H1 (cell line): ENCODE measurements at regions not wholly inside any gene's neighbourhood (a gene's known extent, or its start where the extent isn't known, plus 50 kb on each side); places are given as distances from the start of the nearest gene placed in this dataset.

Experiments used
- CTCF ChIA-PET: fragments of 300-600 bp; sonication (Branson Sonifier 250); formaldehyde crosslinking; loops from one replicate; lab custom pipeline; 2021; ENCODE audit not compliant: partially characterized antibody; lab: Charles Lee
- POLR2A ChIA-PET: fragments of 300-600 bp; sonication (Branson Sonifier 250); formaldehyde crosslinking; loops from one replicate; lab custom pipeline; 2021; ENCODE audit warnings: inconsistent platforms; ENCODE audit not compliant: partially characterized antibody; lab: Charles Lee
- DNase-seq, 2 experiments: peaks; one replicate each; pipeline versions ENCODE4 v3.0.0 to v3.0.0-alpha.2; 2010 to 2022; ENCODE audit warnings: low spot score in 2 of 2, low read depth in 1 of 2, mixed read lengths in 1 of 2
- FAIRE-seq: peaks from 2 replicates; lab custom pipeline; 2011; peaks lifted over from hg19 to GRCh38; lab: Jason Lieb, UNC
- H2AFZ ChIP-seq: 2 replicates; pipeline ENCODE4 v1.8.1; 2012; ENCODE audit warnings: low read length, inconsistent platforms
- H2AK5ac ChIP-seq: 2 replicates; pipeline ENCODE4 v1.6.1; 2013; ENCODE audit warnings: low read depth, low read length
- H2BK120ac ChIP-seq: replicated peaks from 2 replicates; pipeline ENCODE3; 2013; ENCODE audit warnings: low read depth, low read length, inconsistent platforms
- H2BK12ac ChIP-seq: 2 replicates; pipeline ENCODE4 v1.6.1; 2013; ENCODE audit warnings: low read depth, low read length
- H2BK15ac ChIP-seq: 2 replicates; pipeline ENCODE4 v1.6.1; 2013; ENCODE audit warnings: low read length
- H2BK20ac ChIP-seq: 2 replicates; pipeline ENCODE4 v1.6.1; 2013; ENCODE audit warnings: low read length
- H2BK5ac ChIP-seq: 2 replicates; pipeline ENCODE4 v1.6.1; 2013; ENCODE audit warnings: low read depth, low read length
- H3K14ac ChIP-seq: 2 replicates; pipeline ENCODE4 v1.6.1; 2013; ENCODE audit warnings: inconsistent platforms; ENCODE audit not compliant: insufficient read length
- H3K18ac ChIP-seq: 2 replicates; pipeline ENCODE4 v1.6.1; 2013; ENCODE audit warnings: low read length; ENCODE audit errors: extremely low read depth
- H3K23ac ChIP-seq: 2 replicates; pipeline ENCODE4 v1.6.1; 2013; ENCODE audit warnings: inconsistent platforms; ENCODE audit not compliant: insufficient read length
- H3K23me2 ChIP-seq: 2 replicates; pipeline ENCODE4 v1.6.1; 2013; ENCODE audit warnings: low read depth, low read length
- H3K27ac ChIP-seq: 2 replicates; pipeline ENCODE4 v1.6.1; 2011; ENCODE audit warnings: low read depth, low read length, inconsistent platforms
- H3K27me3 ChIP-seq, 4 experiments: replicated peaks in 1 of 4; 1 replicate in 1 of 4; 2 replicates in 3 of 4; pipeline versions ENCODE4 v1.6.1 to v1.8.1; 2011 to 2013; ENCODE audit warnings: low read length in 3 of 4, mild to moderate bottlenecking in 3 of 4, inconsistent platforms in 2 of 4, mixed read lengths in 2 of 4, moderate library complexity in 1 of 4; ENCODE audit not compliant: control insufficient read depth in 3 of 4, insufficient read depth in 3 of 4; ENCODE audit errors: extremely low read depth in 1 of 4
- H3K36me3 ChIP-seq, 4 experiments: 2 replicates each; pipeline versions ENCODE4 v1.6.1 to v1.8.1; 2011 to 2013; ENCODE audit warnings: mild to moderate bottlenecking in 4 of 4, low read length in 3 of 4, moderate library complexity in 2 of 4, control low read depth in 1 of 4, inconsistent platforms in 1 of 4; ENCODE audit not compliant: insufficient read depth in 4 of 4, control insufficient read depth in 2 of 4
- H3K4ac ChIP-seq: replicated peaks from 2 replicates; pipeline ENCODE3; 2013; ENCODE audit warnings: low read length, low read depth, mixed read lengths, inconsistent platforms; ENCODE audit not compliant: insufficient read length
- H3K4me1 ChIP-seq, 4 experiments: replicated peaks in 1 of 4; 1 replicate in 1 of 4; 2 replicates in 3 of 4; pipeline versions ENCODE4 v1.6.1 to v1.8.1; 2011 to 2013; ENCODE audit warnings: low read length in 3 of 4, inconsistent platforms in 2 of 4, mixed read lengths in 1 of 4; ENCODE audit not compliant: insufficient read depth in 4 of 4, control insufficient read depth in 3 of 4
- H3K4me2 ChIP-seq, 2 experiments: 2 replicates each; pipeline versions ENCODE4 v1.6.1 to v1.8.1; 2011 to 2013; ENCODE audit warnings: low read depth in 2 of 2, low read length in 2 of 2, control low read depth in 1 of 2, inconsistent platforms in 1 of 2, mild to moderate bottlenecking in 1 of 2; ENCODE audit not compliant: insufficient read depth in 1 of 2
- H3K4me3 ChIP-seq, 4 experiments: fragments of 200-600, 300-600 bp in 1 of 4; sonication (generic), shearing (Covaris generic), sonication (Bioruptor Twin) in 1 of 4; 2 replicates each; pipeline versions ENCODE4 v1.5.1 to v1.8.1; 2011 to 2016; ENCODE audit warnings: low read length in 4 of 4, low read depth in 3 of 4, control low read depth in 2 of 4, inconsistent platforms in 2 of 4, mild to moderate bottlenecking in 2 of 4, mixed read lengths in 1 of 4, moderate library complexity in 1 of 4; ENCODE audit not compliant: insufficient read depth in 2 of 4; ENCODE audit errors: extremely low read depth in 1 of 4
- H3K56ac ChIP-seq: replicated peaks from 2 replicates; pipeline ENCODE3; 2013; ENCODE audit warnings: low read depth, mild to moderate bottlenecking, mixed read lengths, low read length, inconsistent platforms; ENCODE audit not compliant: insufficient read length
- H3K79me1 ChIP-seq: 2 replicates; pipeline ENCODE4 v1.6.1; 2013; ENCODE audit warnings: low read depth, low read length, control low read depth
- H3K79me2 ChIP-seq, 2 experiments: 2 replicates each; pipeline versions ENCODE4 v1.6.1 to v1.8.1; 2012 to 2013; ENCODE audit warnings: low read length in 2 of 2, mild to moderate bottlenecking in 2 of 2, inconsistent platforms in 1 of 2; ENCODE audit not compliant: insufficient read depth in 2 of 2, control insufficient read depth in 1 of 2
- H3K9ac ChIP-seq, 4 experiments: replicated peaks in 1 of 4; 1 replicate in 1 of 4; 2 replicates in 3 of 4; pipeline versions ENCODE4 v1.6.1 to v1.8.1; 2011 to 2013; ENCODE audit warnings: low read depth in 3 of 4, low read length in 3 of 4, control low read depth in 2 of 4, mild to moderate bottlenecking in 2 of 4, moderate library complexity in 2 of 4, inconsistent platforms in 1 of 4; ENCODE audit errors: extremely low read depth in 1 of 4
- H3K9me3 ChIP-seq, 2 experiments: 2 replicates each; pipeline versions ENCODE4 v1.6.1 to v1.8.1; 2012 to 2013; ENCODE audit warnings: mild to moderate bottlenecking in 2 of 2, moderate library complexity in 2 of 2, control low read depth in 1 of 2, inconsistent platforms in 1 of 2, low read depth in 1 of 2, low read length in 1 of 2, mixed read lengths in 1 of 2; ENCODE audit not compliant: insufficient read depth in 2 of 2
- H4K20me1 ChIP-seq, 2 experiments: replicated peaks in 1 of 2; 2 replicates each; pipeline versions ENCODE3 to v1.8.1; 2011 to 2013; ENCODE audit warnings: inconsistent platforms in 2 of 2, low read length in 2 of 2, mild to moderate bottlenecking in 1 of 2; ENCODE audit not compliant: insufficient read depth in 2 of 2, control insufficient read depth in 1 of 2
- H4K5ac ChIP-seq: 2 replicates; pipeline ENCODE4 v1.6.1; 2013; ENCODE audit warnings: low read length, low read depth, mixed read lengths, inconsistent platforms; ENCODE audit not compliant: insufficient read length
- H4K8ac ChIP-seq: 2 replicates; pipeline ENCODE4 v1.8.0; 2013; ENCODE audit warnings: mild to moderate bottlenecking, moderate library complexity, low read length, inconsistent platforms; ENCODE audit not compliant: insufficient read depth; ENCODE audit errors: extremely low read depth
- H4K91ac ChIP-seq: replicated peaks from 2 replicates; pipeline ENCODE3; 2013; ENCODE audit warnings: low read length, mixed read lengths, inconsistent platforms; ENCODE audit not compliant: insufficient read length
- SUZ12 ChIP-seq: fragments of 200-600 bp; sonication (generic); IDR thresholded peaks from 2 replicates; pipeline ENCODE4 v1.6.1; 2012; ENCODE audit warnings: mild to moderate bottlenecking, inconsistent platforms, low read length, moderate library complexity, mixed read lengths
- TAF1 ChIP-seq: IDR thresholded peaks from 2 replicates; pipeline ENCODE4 v1.6.1; 2011; ENCODE audit warnings: mild to moderate bottlenecking, low read depth, low read length
- YY1 ChIP-seq: IDR thresholded peaks from 2 replicates; pipeline ENCODE4 v1.6.1; 2011; ENCODE audit warnings: low read depth, mild to moderate bottlenecking, low read length
- WGBS, 2 experiments: shearing (Covaris generic) in 1 of 2; methylation state at CpG; one replicate each; pipeline versions ENCODE4 v1.1.6 to v1.1.7; 2013 to 2015; ENCODE audit warnings: low lambda C conversion rate in 2 of 2, mixed read lengths in 2 of 2, inconsistent platforms in 1 of 2, low coverage in 1 of 2, missing lambda C conversion rate in 1 of 2; ENCODE audit not compliant: insufficient replicate concordance in 2 of 2, insufficient coverage in 1 of 2, insufficient read length in 1 of 2; ENCODE audit errors: extremely low coverage in 1 of 2, missing lambda C conversion rate in 1 of 2; 5-methylcytosine and 5-hydroxymethylcytosine counted together

DNA sequence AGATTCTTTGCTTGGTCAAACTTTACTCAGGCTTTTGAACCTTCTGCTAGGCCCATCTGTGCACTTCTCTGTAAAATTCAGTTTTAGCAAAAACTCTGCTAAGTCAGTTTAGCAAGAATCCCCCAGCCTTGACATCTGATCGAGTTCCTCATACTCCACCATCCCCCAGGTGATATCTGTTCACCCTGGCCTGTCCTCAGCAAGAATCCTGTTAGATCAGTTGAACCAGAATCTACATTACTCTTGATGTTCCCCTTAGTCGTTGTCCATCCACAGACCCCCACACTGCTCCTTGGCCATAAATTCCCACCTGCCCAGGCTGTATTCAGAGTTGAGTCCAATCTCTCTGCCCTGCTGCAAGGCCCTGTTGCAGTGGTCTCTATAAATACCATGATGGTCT lies 162.6 kb downstream of the ZNF674 start:
- no peak overlapping the region for H2AFZ ChIP-seq
- no peak overlapping the region for H2AK5ac ChIP-seq
- 94% methylated on average over 2 of the region's 2 CpGs; no CpG with 5 or more reads in 1 of the 2 experiments for WGBS, 2 experiments
- no peaks in the 10 kb centered on the region for H3K79me1 ChIP-seq
- H3K79me2 ChIP-seq: no peaks in the 10 kb centered on the region
- no peak overlapping the region for H3K14ac ChIP-seq
- H3K36me3 ChIP-seq: no peaks in the 10 kb centered on the region
- H2BK5ac ChIP-seq: no peak overlapping the region
- no peak overlapping the region for H3K27ac ChIP-seq
- POLR2A ChIA-PET: no interaction called here
- H3K9ac ChIP-seq: no peak overlapping the region
- H2BK20ac ChIP-seq: no peak overlapping the region
- DNase-seq: no peak
- peak; percentile 66 for FAIRE-seq
- no peak overlapping the region for H3K18ac ChIP-seq
- no peak overlapping the region for H3K4me2 ChIP-seq
- no peaks in the 10 kb centered on the region for H3K23me2 ChIP-seq
- no peak overlapping the region for H4K8ac ChIP-seq
- H4K5ac ChIP-seq: no peak overlapping the region
- H2BK15ac ChIP-seq: no peak overlapping the region
- H3K4ac ChIP-seq: no peak overlapping the region
- no peak overlapping the region for H2BK120ac ChIP-seq
- H3K23ac ChIP-seq: no peak overlapping the region
- no peak overlapping the region for H2BK12ac ChIP-seq
- no peaks in the 10 kb centered on the region for H3K27me3 ChIP-seq
- no peaks in the 10 kb centered on the region for H4K20me1 ChIP-seq
- H3K4me1 ChIP-seq: no peaks in the 10 kb centered on the region
- no peaks in the 10 kb centered on the region for H3K9me3 ChIP-seq
- CTCF ChIA-PET: interaction anchor here (0.8 to 1.6 kb wide), 3 partner anchors 16 to 506 kb away, joined by 3 to 5 read pairs (median 3); no protein-coding TSS in a partner anchor
- no peak overlapping the region for H4K91ac ChIP-seq
- no peak overlapping the region for H3K56ac ChIP-seq
- H3K4me3 ChIP-seq: no peak overlapping the region
- no peak for TF ChIP-seq TAF1
- no peak for TF ChIP-seq SUZ12
- TF ChIP-seq YY1: no peak
